Liver (tissue), 8 donors: ENCODE measurements at regions not wholly inside any gene's neighbourhood (a gene's known extent, or its start where the extent isn't known, plus 50 kb on each side); places are given as distances from the start of the nearest gene placed in this dataset.

Experiments used
- DNase-seq: peaks from one replicate; pipeline ENCODE4 v3.0.0-alpha.2; 2017; ENCODE audit warnings: low spot score
- H3K27ac ChIP-seq, 2 donors: one replicate each; pipeline ENCODE4 v1.7.0; 2013; ENCODE audit warnings: inconsistent platforms in 2 of 2, low read length in 2 of 2, control low read depth in 1 of 2, low read depth in 1 of 2, mild to moderate bottlenecking in 1 of 2
- H3K27me3 ChIP-seq, 4 donors: one replicate each; pipeline versions ENCODE4 v1.6.1 to v1.7.0; 2013; ENCODE audit warnings: low read length in 3 of 4, inconsistent platforms in 1 of 4, mild to moderate bottlenecking in 1 of 4, moderate library complexity in 1 of 4; ENCODE audit not compliant: control insufficient read depth in 4 of 4, insufficient read depth in 4 of 4
- H3K36me3 ChIP-seq, 4 donors: one replicate each; pipeline versions ENCODE4 v1.6.1 to v1.7.0; 2013; ENCODE audit warnings: low read length in 3 of 4, mild to moderate bottlenecking in 3 of 4, low read depth in 1 of 4, moderate library complexity in 1 of 4; ENCODE audit not compliant: control insufficient read depth in 4 of 4, insufficient read depth in 3 of 4
- H3K4me1 ChIP-seq, 4 donors: one replicate each; pipeline versions ENCODE4 v1.6.1 to v1.7.0; 2013; ENCODE audit warnings: low read length in 3 of 4, mild to moderate bottlenecking in 3 of 4, moderate library complexity in 1 of 4; ENCODE audit not compliant: control insufficient read depth in 4 of 4, insufficient read depth in 4 of 4
- H3K4me3 ChIP-seq, 3 donors: one replicate each; pipeline versions ENCODE4 v1.6.1 to v1.7.0; 2013; ENCODE audit warnings: low read length in 3 of 3, control low read depth in 1 of 3, low read depth in 1 of 3, mild to moderate bottlenecking in 1 of 3
- H3K9ac ChIP-seq, 2 donors: one replicate each; pipeline ENCODE4 v1.7.0; 2013; ENCODE audit warnings: low read length in 2 of 2, mild to moderate bottlenecking in 2 of 2, moderate library complexity in 2 of 2, control low read depth in 1 of 2, low read depth in 1 of 2
- H3K9me3 ChIP-seq, 4 donors: one replicate each; pipeline versions ENCODE4 v1.6.1 to v1.7.0; 2013; ENCODE audit warnings: low read length in 3 of 4; ENCODE audit not compliant: control insufficient read depth in 4 of 4
- CTCF ChIP-seq: fragments of 150-350 bp; IDR thresholded peaks from 2 replicates; pipeline ENCODE4 v1.5.1; 2017; ENCODE audit warnings: improper control_type of control experiment, low read depth, low read length; ENCODE audit not compliant: missing input control
- FOXA1 ChIP-seq: IDR thresholded peaks from 2 replicates; pipeline ENCODE4 v1.6.1; 2016; ENCODE audit warnings: antibody characterized with exemption
- FOXA2 ChIP-seq: IDR thresholded peaks from 2 replicates; pipeline ENCODE4 v1.6.1; 2016; ENCODE audit warnings: antibody characterized with exemption
- GABPA ChIP-seq, 2 donors: IDR thresholded peaks in 1 of 2; conservative IDR thresholded peaks in 1 of 2; 2 replicates each; pipeline ENCODE4 v1.6.1; 2016; ENCODE audit warnings: antibody characterized with exemption in 2 of 2, mild to moderate bottlenecking in 1 of 2, moderate library complexity in 1 of 2
- JUND ChIP-seq, 2 donors: IDR thresholded peaks; 2 replicates each; pipeline ENCODE4 v1.6.1; 2016; ENCODE audit warnings: antibody characterized with exemption in 2 of 2
- MAX ChIP-seq: IDR thresholded peaks from 2 replicates; pipeline ENCODE4 v1.6.1; 2016; ENCODE audit warnings: antibody characterized with exemption
- REST ChIP-seq: IDR thresholded peaks from 2 replicates; pipeline ENCODE4 v1.6.1; 2016; ENCODE audit warnings: antibody characterized with exemption, mild to moderate bottlenecking
- RXRA ChIP-seq, 2 donors: IDR thresholded peaks; 2 replicates each; pipeline ENCODE4 v1.6.1; 2017 to 2018; ENCODE audit warnings: antibody characterized with exemption in 2 of 2, mild to moderate bottlenecking in 1 of 2
- SP1 ChIP-seq: IDR thresholded peaks from 2 replicates; pipeline ENCODE4 v1.6.1; 2018; ENCODE audit warnings: antibody characterized with exemption, mild to moderate bottlenecking
- TAF1 ChIP-seq: conservative IDR thresholded peaks from 2 replicates; pipeline ENCODE4 v1.6.1; 2016; ENCODE audit warnings: antibody characterized with exemption, mild to moderate bottlenecking
- ZBTB33 ChIP-seq: IDR thresholded peaks from 2 replicates; pipeline ENCODE4 v1.6.1; 2016; ENCODE audit warnings: antibody characterized with exemption
- WGBS: extraction: QIAGEN DNeasy Blood & Tissue Kit; methylation state at CpG from one replicate; pipeline ENCODE4 v1.1.7; 2013; 5-methylcytosine and 5-hydroxymethylcytosine counted together
- donor health status: healthy.
- donor health status: healthy.
- donor health status: healthy.
- donor health status: healthy.
- donor health status: healthy.

GRCh38 chr3:153284282-153284938 is 122.4 kb downstream of the RAP2B start (continued):
- TF ChIP-seq ZBTB33 (no peak), GABPA (IDR thresholded peaks at IDR 0.05 in 1 of 2, conservative IDR thresholded peaks at IDR 0.05 in 1 of 2) (no peak), RXRA (IDR thresholded peaks at IDR 0.05) (no peak), CTCF (no peak), TAF1 (no peak), FOXA1 (no peak)

GRCh38 chr3:153285194-153285641 is 123.2 kb downstream of the RAP2B start:
- DNase-seq = no peak
- H3K9me3 ChIP-seq = no peaks in the 10 kb centered on the region
- H3K27me3 ChIP-seq = peaks cover 0 to 3% (median 0%) of the 10 kb centered on the region in 4 donors
- WGBS = 68% methylated on average over 1 of the region's 1 CpG
- TF ChIP-seq JUND (IDR thresholded peaks at IDR 0.05) (no peak), FOXA2 (no peak), SP1 (no peak), MAX (no peak), ZBTB33 (no peak), GABPA (IDR thresholded peaks at IDR 0.05 in 1 of 2, conservative IDR thresholded peaks at IDR 0.05 in 1 of 2) (no peak), REST (no peak)
- H3K36me3 ChIP-seq = no peaks in the 10 kb centered on the region
- peaks cover 0 to 2% (median 0%) of the 10 kb centered on the region in 4 donors for H3K4me1 ChIP-seq
- peak overlapping the region; percentile 17 to 48 for H3K27ac ChIP-seq
- H3K9ac ChIP-seq = no peak overlapping the region
- H3K4me3 ChIP-seq = no peak overlapping the region
